B cell (primary cell): ENCODE measurements at regions not wholly inside any gene's neighbourhood (a gene's known extent, or its start where the extent isn't known, plus 50 kb on each side); places are given as distances from the start of the nearest gene placed in this dataset.

Experiments used
- ATAC-seq: fragments of 200-7000 bp; cut with Tn5 transposase; one replicate; pipeline ENCODE4 v1.10.0; 2021; ENCODE audit warnings: low read depth, mild to moderate bottlenecking, moderate number of reproducible peaks, moderate library complexity
- CTCF ChIA-PET: fragments of 350-600 bp; sonication (Branson Sonifier 250); formaldehyde crosslinking; loops from one replicate; lab custom pipeline; 2021; ENCODE audit warnings: antibody characterized with exemption, inconsistent platforms; lab: Charles Lee
- POLR2A ChIA-PET: fragments of 350-600 bp; sonication (Branson Sonifier 250); formaldehyde crosslinking; loops from one replicate; lab custom pipeline; 2021; ENCODE audit warnings: antibody characterized with exemption; lab: Charles Lee
- DNase-seq: peaks from one replicate; pipeline ENCODE4 v3.0.0; 2013
- H2AFZ ChIP-seq: 2 replicates; pipeline ENCODE4 v1.6.1; 2012; ENCODE audit warnings: mild to moderate bottlenecking, low read depth, low read length; ENCODE audit not compliant: insufficient read depth, poor library complexity, severe bottlenecking
- H3K27ac ChIP-seq, 2 donors: 1 replicate in 1 of 2; 2 replicates in 1 of 2; pipeline ENCODE4 v1.5.1; 2012 to 2013; ENCODE audit warnings: low read length in 2 of 2, mild to moderate bottlenecking in 2 of 2, moderate library complexity in 1 of 2
- H3K27me3 ChIP-seq, 4 experiments: fragments of 200-600 bp in 1 of 4; sonication (generic) in 1 of 4; replicated peaks in 1 of 4; 1 replicate in 2 of 4; 2 replicates in 2 of 4; pipeline versions ENCODE4 v1.6.1 to v1.7.0; 2013 to 2016; ENCODE audit warnings: low read length in 3 of 4, mild to moderate bottlenecking in 2 of 4, mixed read lengths in 1 of 4, moderate library complexity in 1 of 4; ENCODE audit not compliant: insufficient read depth in 4 of 4, control insufficient read depth in 3 of 4; ENCODE audit errors: control extremely low read depth in 1 of 4
- H3K36me3 ChIP-seq, 2 experiments: replicated peaks in 1 of 2; 1 replicate in 1 of 2; 2 replicates in 1 of 2; pipeline versions ENCODE4 v1.6.1 to v1.7.1; 2013; ENCODE audit warnings: low read length in 1 of 2; ENCODE audit not compliant: insufficient read depth in 2 of 2, control insufficient read depth in 1 of 2; ENCODE audit errors: control extremely low read depth in 1 of 2, extremely low read depth in 1 of 2
- H3K4me1 ChIP-seq, 2 donors: fragments of 200-600 bp in 1 of 2; sonication (generic) in 1 of 2; 1 replicate in 1 of 2; 2 replicates in 1 of 2; pipeline versions ENCODE4 v1.5.1 to v1.6.1; 2013 to 2017; ENCODE audit warnings: low read length in 2 of 2; ENCODE audit not compliant: control insufficient read depth in 2 of 2, insufficient read depth in 2 of 2
- H3K4me2 ChIP-seq: replicated peaks from 2 replicates; pipeline ENCODE3; 2012; ENCODE audit warnings: mild to moderate bottlenecking, low read depth, low read length; ENCODE audit not compliant: poor library complexity, severe bottlenecking
- H3K4me3 ChIP-seq, 5 experiments: fragments of 200-600 bp in 1 of 5; sonication (generic) in 1 of 5; 1 replicate in 3 of 5; 2 replicates in 2 of 5; pipeline versions ENCODE4 v1.5.1 to v1.7.0; 2011 to 2016; ENCODE audit warnings: low read length in 4 of 5, mild to moderate bottlenecking in 4 of 5, low read depth in 2 of 5, control low read depth in 1 of 5, moderate library complexity in 1 of 5; ENCODE audit not compliant: insufficient read depth in 1 of 5; ENCODE audit errors: control extremely low read depth in 1 of 5, extremely low read depth in 1 of 5
- H3K79me2 ChIP-seq: fragments of 200-600 bp; sonication (generic); one replicate; pipeline ENCODE4 v1.6.0; 2016; ENCODE audit warnings: low read length; ENCODE audit not compliant: control insufficient read depth, insufficient read depth
- H3K9ac ChIP-seq: fragments of 200-600 bp; sonication (generic); 2 replicates; pipeline ENCODE4 v1.6.1; 2017; ENCODE audit warnings: mild to moderate bottlenecking, low read length, moderate library complexity
- H3K9me3 ChIP-seq, 3 donors: one replicate each; pipeline versions ENCODE4 v1.6.1 to v1.7.1; 2013; ENCODE audit warnings: low read length in 2 of 3; ENCODE audit not compliant: control insufficient read depth in 2 of 3, insufficient read depth in 1 of 3; ENCODE audit errors: control extremely low read depth in 1 of 3
- H4K20me1 ChIP-seq: 2 replicates; pipeline ENCODE4 v1.6.0; 2012; ENCODE audit warnings: mild to moderate bottlenecking, low read length; ENCODE audit not compliant: insufficient read depth, control insufficient read depth, poor library complexity, severe bottlenecking
- H3K27ac Mint-ChIP-seq: one replicate; pipeline ENCODE4 v1.8.0; 2021; ENCODE audit warnings: mixed read lengths
- H3K27me3 Mint-ChIP-seq: one replicate; pipeline ENCODE4 v1.8.0; 2021; ENCODE audit warnings: mixed read lengths
- H3K4me1 Mint-ChIP-seq: one replicate; pipeline ENCODE4 v1.8.0; 2021; ENCODE audit warnings: mixed read lengths
- H3K4me3 Mint-ChIP-seq: one replicate; pipeline ENCODE4 v1.8.0; 2021; ENCODE audit warnings: mixed read lengths
- H3K9me3 Mint-ChIP-seq: one replicate; pipeline ENCODE4 v1.8.0; 2022; ENCODE audit warnings: mixed read lengths; ENCODE audit not compliant: insufficient read depth
- EZH2 ChIP-seq: IDR thresholded peaks from 2 replicates; pipeline ENCODE4 v1.6.1; 2012; ENCODE audit warnings: borderline replicate concordance, low read depth, mild to moderate bottlenecking, moderate library complexity, low read length; ENCODE audit not compliant: insufficient read depth, poor library complexity, severe bottlenecking
- WGBS: methylation state at CpG from one replicate; pipeline ENCODE4 v1.1.5; 2013; ENCODE audit warnings: missing lambda C conversion rate; ENCODE audit not compliant: insufficient coverage; 5-methylcytosine and 5-hydroxymethylcytosine counted together
- intact Hi-C: fragments of 100-400 bp; cut with micrococcal nuclease; formaldehyde crosslinking; loops from one replicate; pipeline ENCODE4 v1.10.0; 2022
- TF ChIP-seq, protein P1 (sequence below): fragments of 200-600 bp; IDR thresholded peaks from one replicate; pipeline ENCODE4 v1.8.0; 2022; ENCODE audit warnings: antibody characterized with exemption, mild to moderate bottlenecking

- Histone ChIP-seq H3K27me3 (no peaks in the 10 kb centered on the region), H3K79me2 (no peaks in the 10 kb centered on the region), H3K9me3 (peaks cover 0 to 6% (median 0%) of the 10 kb centered on the region in 3 donors), H3K9ac (no peak overlapping the region), H4K20me1 (no peaks in the 10 kb centered on the region), H3K27ac (no peak overlapping the region), H3K4me2 (no peak overlapping the region), H3K36me3 (no peaks in the 10 kb centered on the region), H3K4me1 (no peaks in the 10 kb centered on the region), H3K4me3 (no peak overlapping the region), H2AFZ (no peak overlapping the region)
- ATAC-seq (no peak), DNase-seq (no peak)
- H3K9me3 Mint-ChIP-seq = peaks cover 2% of the 10 kb centered on the region
- no CpG with 5 or more reads among the region's 1 CpG for WGBS
- POLR2A ChIA-PET = no interaction called here
- no peaks in the 10 kb centered on the region for H3K4me1 Mint-ChIP-seq
- no peaks in the 10 kb centered on the region for H3K27me3 Mint-ChIP-seq
- CTCF ChIA-PET = no interaction called here
- TF ChIP-seq, protein P1, sequence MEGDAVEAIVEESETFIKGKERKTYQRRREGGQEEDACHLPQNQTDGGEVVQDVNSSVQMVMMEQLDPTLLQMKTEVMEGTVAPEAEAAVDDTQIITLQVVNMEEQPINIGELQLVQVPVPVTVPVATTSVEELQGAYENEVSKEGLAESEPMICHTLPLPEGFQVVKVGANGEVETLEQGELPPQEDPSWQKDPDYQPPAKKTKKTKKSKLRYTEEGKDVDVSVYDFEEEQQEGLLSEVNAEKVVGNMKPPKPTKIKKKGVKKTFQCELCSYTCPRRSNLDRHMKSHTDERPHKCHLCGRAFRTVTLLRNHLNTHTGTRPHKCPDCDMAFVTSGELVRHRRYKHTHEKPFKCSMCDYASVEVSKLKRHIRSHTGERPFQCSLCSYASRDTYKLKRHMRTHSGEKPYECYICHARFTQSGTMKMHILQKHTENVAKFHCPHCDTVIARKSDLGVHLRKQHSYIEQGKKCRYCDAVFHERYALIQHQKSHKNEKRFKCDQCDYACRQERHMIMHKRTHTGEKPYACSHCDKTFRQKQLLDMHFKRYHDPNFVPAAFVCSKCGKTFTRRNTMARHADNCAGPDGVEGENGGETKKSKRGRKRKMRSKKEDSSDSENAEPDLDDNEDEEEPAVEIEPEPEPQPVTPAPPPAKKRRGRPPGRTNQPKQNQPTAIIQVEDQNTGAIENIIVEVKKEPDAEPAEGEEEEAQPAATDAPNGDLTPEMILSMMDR = no peak
- no peak for TF ChIP-seq EZH2
- H3K27ac Mint-ChIP-seq = no peak overlapping the region
- intact Hi-C loops = no loop called here
- no peak overlapping the region for H3K4me3 Mint-ChIP-seq
These were observed 675.8 kb upstream of the SLITRK6 start for GRCh38 chr13:86474971-86475370.

DNA sequence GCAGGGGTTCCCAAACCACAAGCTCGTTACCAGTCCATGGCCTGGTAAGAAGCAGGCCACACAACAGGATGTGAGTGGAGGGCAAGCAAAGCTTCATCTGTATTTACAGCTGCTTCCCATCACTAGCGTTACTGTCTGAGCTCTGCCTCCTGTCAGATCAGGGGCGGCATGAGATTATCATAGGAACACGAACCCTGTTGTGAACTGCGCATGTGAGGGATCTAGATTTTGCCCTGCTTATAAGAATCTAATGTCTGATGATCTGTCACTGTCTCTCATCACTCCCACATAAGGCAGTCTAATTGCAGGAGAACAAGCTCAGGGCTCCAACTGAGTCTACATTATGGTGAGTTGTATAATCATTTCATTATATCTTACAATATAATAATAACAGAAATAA, 677.4 kb upstream of the SLITRK6 start:
- Histone ChIP-seq H3K4me3 (no peak overlapping the region), H3K79me2 (no peaks in the 10 kb centered on the region), H3K27me3 (no peaks in the 10 kb centered on the region), H3K4me2 (no peak overlapping the region), H4K20me1 (no peaks in the 10 kb centered on the region), H2AFZ (no peak overlapping the region), H3K9me3 (peaks cover 0 to 7% (median 0%) of the 10 kb centered on the region in 3 donors), H3K36me3 (no peaks in the 10 kb centered on the region), H3K4me1 (no peaks in the 10 kb centered on the region), H3K9ac (no peak overlapping the region), H3K27ac (no peak overlapping the region)
- intact Hi-C loops = no loop called here
- ATAC-seq (no peak), DNase-seq (no peak)
- TF ChIP-seq, protein P1 = no peak
- no peak for TF ChIP-seq EZH2
- POLR2A ChIA-PET = no interaction called here
- H3K4me1 Mint-ChIP-seq = no peaks in the 10 kb centered on the region
- WGBS = 83% methylated on average over 2 of the region's 5 CpGs
- no peak overlapping the region for H3K4me3 Mint-ChIP-seq
- H3K27me3 Mint-ChIP-seq = no peaks in the 10 kb centered on the region
- CTCF ChIA-PET = no interaction called here
- H3K27ac Mint-ChIP-seq = no peak overlapping the region
- H3K9me3 Mint-ChIP-seq = peaks cover 2% of the 10 kb centered on the region
